ENCODE measurements at regions not wholly inside any gene's neighbourhood (a gene's known extent, or its start where the extent isn't known, plus 50 kb on each side); places are given as distances from the start of the nearest gene placed in this dataset.

GRCh38 chr13:20305587-20305986 lies 73.5 kb upstream of the GJB6 start:
- TF ChIP-seq CTCF (IDR thresholded peaks at IDR 0.05): no peak
- no peak for TF ChIP-seq POLR2A (IDR thresholded peaks at IDR 0.05)
